Heart right ventricle (tissue), 16 donors: ENCODE measurements at regions not wholly inside any gene's neighbourhood (a gene's known extent, or its start where the extent isn't known, plus 50 kb on each side); places are given as distances from the start of the nearest gene placed in this dataset.

Experiments
- ATAC-seq, 8 donors: fragments of 200-7000 bp; cut with Tn5 transposase; one replicate each; pipeline ENCODE4 v1.9.1; 2020; ENCODE audit warnings: mild to moderate bottlenecking in 8 of 8, moderate library complexity in 8 of 8, moderate number of reproducible peaks in 1 of 8
- DNase-seq, 2 donors: peaks; one replicate each; pipeline ENCODE4 v3.0.0-alpha.2; 2020
- H3K27ac ChIP-seq, 10 donors: fragments of 200-600 bp; sonication (generic) in 2 of 10; one replicate each; pipeline versions ENCODE4 v1.5.0 to v1.8.0; 2020 to 2022; ENCODE audit warnings: mild to moderate bottlenecking in 3 of 10
- H3K27me3 ChIP-seq, 7 donors: fragments of 200-600 bp; one replicate each; pipeline ENCODE4 v1.8.0; 2021 to 2022; ENCODE audit warnings: mild to moderate bottlenecking in 2 of 7
- H3K36me3 ChIP-seq, 9 donors: fragments of 200-600 bp; sonication (generic) in 1 of 9; one replicate each; pipeline versions ENCODE4 v1.5.0 to v1.8.0; 2020 to 2022; ENCODE audit warnings: mild to moderate bottlenecking in 2 of 9
- H3K4me1 ChIP-seq, 9 donors: fragments of 200-600 bp; sonication (generic) in 1 of 9; one replicate each; pipeline versions ENCODE4 v1.5.0 to v1.8.0; 2020 to 2022; ENCODE audit warnings: mild to moderate bottlenecking in 4 of 9
- H3K4me3 ChIP-seq, 10 donors: fragments of 200-600 bp; sonication (generic) in 2 of 10; one replicate each; pipeline versions ENCODE4 v1.5.0 to v1.8.0; 2020 to 2022; ENCODE audit warnings: mild to moderate bottlenecking in 7 of 10, moderate library complexity in 2 of 10
- H3K9me3 ChIP-seq, 11 donors: fragments of 200-600 bp in 10 of 11; sonication (generic) in 2 of 11; one replicate each; pipeline versions ENCODE4 v1.5.0 to v1.8.0; 2013 to 2022; ENCODE audit warnings: mild to moderate bottlenecking in 2 of 11, control low read depth in 1 of 11, moderate library complexity in 1 of 11
- CTCF ChIP-seq, 9 donors: fragments of 200-600 bp; sonication (generic) in 2 of 9; IDR thresholded peaks; one replicate each; pipeline versions ENCODE4 v1.5.0 to v1.8.0; 2021 to 2022; ENCODE audit warnings: antibody characterized with exemption in 9 of 9, mild to moderate bottlenecking in 5 of 9, moderate library complexity in 1 of 9
- WGBS, 2 donors: extraction: QIAGEN DNeasy Blood & Tissue Kit; methylation state at CpG; one replicate each; pipeline ENCODE4 v1.1.7; 2013; ENCODE audit warnings: inconsistent platforms in 1 of 2; 5-methylcytosine and 5-hydroxymethylcytosine counted together
- intact Hi-C, 10 donors: fragments of 100-400 bp; cut with DNase I; formaldehyde crosslinking; loops; one replicate each; pipeline versions ENCODE4 v1.11.1 to v1.14.2; 2022
- donor health status: Arrhythmogenic right ventricular cardiomyopathy.
- donor health status: ischemic (EF 13 %, LVEDD 7.1; RV severe dilation, severe dysfunction).
- donor health status: healthy with polysubstance abuse.
- donor health status: DM: no; HTN: yes; CAD: no.
- donor health status: DM: no; HTN: no; CAD: no.
- donor health status: ischemic (EF 25% LVEDD 6.9; RV normal size, moderate dysfunction).
- donor health status: ischemic (EF 25% LVEDD 5.7; RV mildly dilated, moderate dysfunction).
- donor health status: healthy.
- donor health status: DM: yes; HTN: yes; CAD: no.
- donor health status: Ischemic cardiomyopathy.
- donor health status: ischemic (EF 35%, LVEDD 5.7; RV mildly dilated, moderate dysfunction).
- donor health status: nonischemic (EF 11% LVEDD 7.7; RV severe dilation, severe dysfunction).
- donor health status: DM: yes; HTN: yes; CAD: no.
- donor health status: PGD.
- donor health status: ischemic (EF 29% LVEDD 5.4; RV normal size, mild dysfunction).
- donor health status: nonischemic (EF 23%, LVEDD 6.1; RV moderate dilation, normal function).

GRCh38 chr5:166810721-166811120 is 1480.7 kb upstream of the WWC1 start:
- H3K36me3 ChIP-seq, result no peaks in the 10 kb centered on the region
- no peaks in the 10 kb centered on the region for H3K4me1 ChIP-seq
- no peaks in the 10 kb centered on the region for H3K27me3 ChIP-seq
- no peak overlapping the region for H3K27ac ChIP-seq
- no peak for TF ChIP-seq CTCF (IDR thresholded peaks at IDR 0.05)
- no peak for ATAC-seq
- peaks cover 0 to 64% (median 0%) of the 10 kb centered on the region in 11 donors for H3K9me3 ChIP-seq
- no peak overlapping the region for H3K4me3 ChIP-seq
- DNase-seq, result no peak
- 84 to 89% methylated on average over 3 of the region's 3 CpGs for WGBS, 2 donors
- intact Hi-C loops, result no loop called here

DNA sequence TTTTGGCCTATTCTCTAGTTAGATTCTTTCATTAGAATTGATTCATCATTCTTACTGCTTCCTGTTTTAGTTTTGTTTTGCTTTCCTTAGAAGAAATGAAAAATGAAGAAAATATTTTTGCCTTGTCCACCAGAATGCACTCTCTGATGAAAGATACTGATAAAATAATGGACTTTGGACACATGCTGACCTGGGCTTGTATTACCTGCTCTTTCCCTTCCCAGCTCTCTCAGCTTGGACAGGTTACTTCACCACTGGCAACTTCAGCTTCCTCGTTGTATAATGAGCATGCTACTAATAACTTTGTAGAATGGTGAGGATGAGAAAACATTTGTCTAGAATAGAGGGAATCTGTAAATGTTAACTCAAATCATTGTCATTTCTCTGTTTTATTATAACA is 1468.1 kb upstream of the WWC1 start:
- no peak overlapping the region for H3K4me3 ChIP-seq
- intact Hi-C loops, result no loop called here
- H3K27ac ChIP-seq, result no peak overlapping the region
- no peaks in the 10 kb centered on the region for H3K4me1 ChIP-seq
- ATAC-seq (no peak), DNase-seq (no peak)
- H3K9me3 ChIP-seq, result peaks cover 0 to 6% (median 0%) of the 10 kb centered on the region in 11 donors
- no peaks in the 10 kb centered on the region for H3K27me3 ChIP-seq
- 78 to 96% methylated on average over 1 of the region's 1 CpG for WGBS, 2 donors
- TF ChIP-seq CTCF (IDR thresholded peaks at IDR 0.05), result no peak
- H3K36me3 ChIP-seq, result no peaks in the 10 kb centered on the region

GRCh38 chr5:166834246-166834645 is 1457.2 kb upstream of the WWC1 start:
- Histone ChIP-seq H3K9me3 (no peaks in the 10 kb centered on the region), H3K4me3 (no peak overlapping the region), H3K36me3 (no peaks in the 10 kb centered on the region), H3K4me1 (no peaks in the 10 kb centered on the region), H3K27me3 (no peaks in the 10 kb centered on the region), H3K27ac (no peak overlapping the region)
- no peak for DNase-seq
- ATAC-seq, result no peak
- intact Hi-C loops, result no loop called here
- no peak for TF ChIP-seq CTCF (IDR thresholded peaks at IDR 0.05)
- 88% methylated on average over 2 of the region's 2 CpGs for WGBS, 2 donors

DNA sequence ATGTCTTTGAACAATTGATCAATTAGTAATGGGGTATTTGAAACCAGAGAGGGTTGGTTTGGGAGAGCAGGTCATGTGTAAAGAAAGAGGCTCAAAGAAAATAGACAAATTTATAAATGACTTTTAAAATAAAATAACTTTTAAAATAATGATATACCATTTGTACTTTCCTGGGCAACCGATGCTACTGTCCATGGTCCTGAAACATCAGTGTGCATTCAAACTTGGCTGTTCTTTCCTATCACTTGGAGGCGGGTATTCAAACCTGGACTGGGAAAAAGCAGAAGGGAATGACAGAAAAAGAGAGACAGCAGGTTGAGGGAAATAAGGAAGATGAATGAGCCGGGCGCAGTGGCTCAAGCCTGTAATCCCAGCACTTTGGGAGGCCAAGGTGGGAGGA is 1446.4 kb upstream of the WWC1 start:
- H3K36me3 ChIP-seq, result no peaks in the 10 kb centered on the region
- DNase-seq (peak in 1 of 2 donors; percentile 4), ATAC-seq (no peak)
- intact Hi-C loops, result no loop called here
- no peaks in the 10 kb centered on the region for H3K27me3 ChIP-seq
- WGBS, 2 donors, result 72 to 83% methylated on average over 4 of the region's 4 CpGs
- H3K27ac ChIP-seq, result no peak overlapping the region
- peaks cover 0 to 10% (median 0%) of the 10 kb centered on the region in 11 donors for H3K9me3 ChIP-seq
- H3K4me3 ChIP-seq, result no peak overlapping the region
- H3K4me1 ChIP-seq, result no peaks in the 10 kb centered on the region
- no peak for TF ChIP-seq CTCF (IDR thresholded peaks at IDR 0.05)

- ATAC-seq, result no peak
- WGBS, 2 donors, result 83% methylated on average over 3 of the region's 3 CpGs
- no peak for TF ChIP-seq CTCF (IDR thresholded peaks at IDR 0.05)
- no peak overlapping the region for H3K27ac ChIP-seq
- intact Hi-C loops, result no loop called here
- no peak for DNase-seq
- no peaks in the 10 kb centered on the region for H3K9me3 ChIP-seq
- no peaks in the 10 kb centered on the region for H3K36me3 ChIP-seq
- no peaks in the 10 kb centered on the region for H3K27me3 ChIP-seq
- H3K4me1 ChIP-seq, result no peaks in the 10 kb centered on the region
- no peak overlapping the region for H3K4me3 ChIP-seq
Observed at GRCh38 chr5:166856791-166857190, 1434.7 kb upstream of the WWC1 start.
